ENCODE measurements at regions not wholly inside any gene's neighbourhood (a gene's known extent, or its start where the extent isn't known, plus 50 kb on each side); places are given as distances from the start of the nearest gene placed in this dataset.

GRCh38 chr6:111994791-111995190, 59.1 kb upstream of the CCN6 start:
- ChIA-PET POLR2A (no interaction called here), CTCF (no interaction called here)
- Mint-ChIP-seq H3K9me3 (ENCODE audit: unreplicated experiment) (no peaks in the 10 kb centered on the region), H3K27me3 (ENCODE audit: insufficient read depth, unreplicated experiment) (peaks cover 4% of the 10 kb centered on the region), H3K36me3 (ENCODE audit: insufficient read depth, unreplicated experiment) (no peaks in the 10 kb centered on the region), H3K27ac (ENCODE audit: unreplicated experiment) (no peak overlapping the region), H3K4me3 (ENCODE audit: unreplicated experiment) (no peak overlapping the region), H3K4me1 (ENCODE audit: low read depth, unreplicated experiment) (no peaks in the 10 kb centered on the region)
- no peaks in the 10 kb centered on the region for H3K27me3 ChIP-seq (replicated peaks; ENCODE audit: control insufficient read depth, insufficient read depth, low read length)
- intact Hi-C loops (cut with micrococcal nuclease; ENCODE audit: unreplicated experiment): loop anchor here (5.0 to 10.0 kb wide), 3 partner anchors 37 to 510 kb away; partner anchors contain the start of genes FYN and REV3L
- H3K4me1 ChIP-seq: no peaks in the 10 kb centered on the region
- no peaks in the 10 kb centered on the region for H3K9me3 ChIP-seq
- no peak overlapping the region for H3K4me3 ChIP-seq (ENCODE audit: low read depth, low read length)
- DNase-seq: no peak
- no TSS peak for BruUV-seq (replicated peaks)
- TF ChIP-seq, protein P1, sequence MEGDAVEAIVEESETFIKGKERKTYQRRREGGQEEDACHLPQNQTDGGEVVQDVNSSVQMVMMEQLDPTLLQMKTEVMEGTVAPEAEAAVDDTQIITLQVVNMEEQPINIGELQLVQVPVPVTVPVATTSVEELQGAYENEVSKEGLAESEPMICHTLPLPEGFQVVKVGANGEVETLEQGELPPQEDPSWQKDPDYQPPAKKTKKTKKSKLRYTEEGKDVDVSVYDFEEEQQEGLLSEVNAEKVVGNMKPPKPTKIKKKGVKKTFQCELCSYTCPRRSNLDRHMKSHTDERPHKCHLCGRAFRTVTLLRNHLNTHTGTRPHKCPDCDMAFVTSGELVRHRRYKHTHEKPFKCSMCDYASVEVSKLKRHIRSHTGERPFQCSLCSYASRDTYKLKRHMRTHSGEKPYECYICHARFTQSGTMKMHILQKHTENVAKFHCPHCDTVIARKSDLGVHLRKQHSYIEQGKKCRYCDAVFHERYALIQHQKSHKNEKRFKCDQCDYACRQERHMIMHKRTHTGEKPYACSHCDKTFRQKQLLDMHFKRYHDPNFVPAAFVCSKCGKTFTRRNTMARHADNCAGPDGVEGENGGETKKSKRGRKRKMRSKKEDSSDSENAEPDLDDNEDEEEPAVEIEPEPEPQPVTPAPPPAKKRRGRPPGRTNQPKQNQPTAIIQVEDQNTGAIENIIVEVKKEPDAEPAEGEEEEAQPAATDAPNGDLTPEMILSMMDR (IDR thresholded peaks at IDR 0.05; ENCODE audit: insufficient read depth in 1 of 2, low read depth in 1 of 2, low read length in 1 of 2, severe bottlenecking in 1 of 2, unreplicated experiment in 1 of 2): no peak
- H3K36me3 ChIP-seq (ENCODE audit: control insufficient read depth, insufficient read depth, low read length): no peaks in the 10 kb centered on the region

DNA sequence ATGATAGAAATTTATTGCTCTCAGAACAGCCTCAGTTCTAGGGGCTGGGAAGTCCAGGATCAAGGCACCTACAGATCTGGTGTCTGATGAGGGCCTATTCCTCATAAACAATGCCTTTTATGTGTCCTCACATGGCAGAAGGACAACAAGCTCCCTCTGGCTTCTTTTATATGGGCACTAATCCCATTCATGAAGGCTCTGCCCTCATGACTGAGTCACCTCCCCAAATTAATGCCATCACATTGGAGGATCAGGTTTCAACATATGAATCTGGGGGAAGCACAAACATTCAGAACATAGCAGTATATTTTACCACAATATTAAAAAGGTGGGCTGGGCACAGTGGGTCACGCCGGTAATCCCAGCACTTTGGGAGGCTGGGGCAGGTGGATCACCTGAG, 58.5 kb upstream of the CCN6 start:
- DNase-seq: no peak
- Mint-ChIP-seq H3K27ac (ENCODE audit: unreplicated experiment) (no peak overlapping the region), H3K4me1 (ENCODE audit: low read depth, unreplicated experiment) (no peaks in the 10 kb centered on the region), H3K36me3 (ENCODE audit: insufficient read depth, unreplicated experiment) (no peaks in the 10 kb centered on the region), H3K27me3 (ENCODE audit: insufficient read depth, unreplicated experiment) (peaks cover 4% of the 10 kb centered on the region), H3K9me3 (ENCODE audit: unreplicated experiment) (no peaks in the 10 kb centered on the region), H3K4me3 (ENCODE audit: unreplicated experiment) (no peak overlapping the region)
- CTCF ChIA-PET: no interaction called here
- POLR2A ChIA-PET: no interaction called here
- TF ChIP-seq, protein P1 (IDR thresholded peaks at IDR 0.05; ENCODE audit: insufficient read depth in 1 of 2, low read depth in 1 of 2, low read length in 1 of 2, severe bottlenecking in 1 of 2, unreplicated experiment in 1 of 2): no peak
- Histone ChIP-seq H3K27me3 (replicated peaks; ENCODE audit: control insufficient read depth, insufficient read depth, low read length) (no peaks in the 10 kb centered on the region), H3K4me3 (ENCODE audit: low read depth, low read length) (no peak overlapping the region), H3K4me1 (no peaks in the 10 kb centered on the region), H3K9me3 (no peaks in the 10 kb centered on the region), H3K36me3 (ENCODE audit: control insufficient read depth, insufficient read depth, low read length) (no peaks in the 10 kb centered on the region)
- intact Hi-C loops (cut with micrococcal nuclease; ENCODE audit: unreplicated experiment): loop anchor here (5.0 to 10.0 kb wide), 3 partner anchors 38 to 511 kb away; partner anchors contain the start of genes FYN and REV3L
- no TSS peak for BruUV-seq (replicated peaks)

DNA sequence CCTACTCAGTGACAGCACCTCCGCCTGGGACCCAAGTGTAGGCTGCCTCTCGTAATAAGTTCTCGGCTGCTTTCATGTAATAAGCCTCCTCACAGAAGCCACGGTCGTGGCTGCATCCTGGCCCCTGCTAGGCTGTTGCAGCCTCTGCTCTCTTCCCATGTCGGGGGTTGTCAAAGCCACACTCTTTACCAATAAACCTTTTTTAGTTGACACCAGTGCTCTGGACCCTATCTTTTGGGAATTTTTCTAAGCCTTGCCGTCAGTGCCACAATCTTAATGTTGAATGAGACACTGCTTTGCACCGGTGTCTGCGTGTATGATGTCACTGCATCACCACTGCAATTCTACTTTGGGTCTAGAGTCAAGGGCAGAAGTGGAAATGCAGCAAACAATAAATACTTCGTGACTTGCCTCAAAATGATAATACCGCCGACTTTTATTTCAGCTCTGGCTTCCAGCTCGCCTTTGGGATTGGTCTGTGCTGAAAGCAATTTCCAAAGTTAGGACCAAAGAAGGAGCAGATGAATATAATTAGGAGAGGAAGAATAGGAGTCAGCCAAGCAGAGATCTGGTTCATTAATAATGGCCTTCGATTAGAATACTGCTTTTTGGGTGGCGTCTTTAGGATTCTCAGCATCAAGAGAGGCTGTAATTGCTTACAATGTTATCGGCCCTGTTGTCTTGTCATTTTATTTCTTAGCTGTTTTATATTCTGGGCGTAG, 57.6 kb upstream of the CCN6 start:
- H3K4me1 ChIP-seq: no peaks in the 10 kb centered on the region
- TF ChIP-seq, protein P1 (IDR thresholded peaks at IDR 0.05; ENCODE audit: insufficient read depth in 1 of 2, low read depth in 1 of 2, low read length in 1 of 2, severe bottlenecking in 1 of 2, unreplicated experiment in 1 of 2): no peak
- ChIA-PET POLR2A (no interaction called here), CTCF (no interaction called here)
- no peaks in the 10 kb centered on the region for H3K36me3 Mint-ChIP-seq (ENCODE audit: insufficient read depth, unreplicated experiment)
- no peak for DNase-seq
- intact Hi-C loops (cut with micrococcal nuclease; ENCODE audit: unreplicated experiment): loop anchor here (5.0 to 10.0 kb wide), 3 partner anchors 39 to 512 kb away; partner anchors contain the start of genes FYN and REV3L
- H3K36me3 ChIP-seq (ENCODE audit: control insufficient read depth, insufficient read depth, low read length): no peaks in the 10 kb centered on the region
- H3K4me1 Mint-ChIP-seq (ENCODE audit: low read depth, unreplicated experiment): no peaks in the 10 kb centered on the region
- peaks cover 4% of the 10 kb centered on the region for H3K27me3 Mint-ChIP-seq (ENCODE audit: insufficient read depth, unreplicated experiment)
- H3K9me3 Mint-ChIP-seq (ENCODE audit: unreplicated experiment): no peaks in the 10 kb centered on the region
- no peak overlapping the region for H3K27ac Mint-ChIP-seq (ENCODE audit: unreplicated experiment)
- no peaks in the 10 kb centered on the region for H3K9me3 ChIP-seq
- no peak overlapping the region for H3K4me3 ChIP-seq (ENCODE audit: low read depth, low read length)
- no TSS peak for BruUV-seq (replicated peaks)
- no peak overlapping the region for H3K4me3 Mint-ChIP-seq (ENCODE audit: unreplicated experiment)
- no peaks in the 10 kb centered on the region for H3K27me3 ChIP-seq (replicated peaks; ENCODE audit: control insufficient read depth, insufficient read depth, low read length)

Data from Caco-2 (cell line).